ENCODE measurements at regions not wholly inside any gene's neighbourhood (a gene's known extent, or its start where the extent isn't known, plus 50 kb on each side); places are given as distances from the start of the nearest gene placed in this dataset.

DNA sequence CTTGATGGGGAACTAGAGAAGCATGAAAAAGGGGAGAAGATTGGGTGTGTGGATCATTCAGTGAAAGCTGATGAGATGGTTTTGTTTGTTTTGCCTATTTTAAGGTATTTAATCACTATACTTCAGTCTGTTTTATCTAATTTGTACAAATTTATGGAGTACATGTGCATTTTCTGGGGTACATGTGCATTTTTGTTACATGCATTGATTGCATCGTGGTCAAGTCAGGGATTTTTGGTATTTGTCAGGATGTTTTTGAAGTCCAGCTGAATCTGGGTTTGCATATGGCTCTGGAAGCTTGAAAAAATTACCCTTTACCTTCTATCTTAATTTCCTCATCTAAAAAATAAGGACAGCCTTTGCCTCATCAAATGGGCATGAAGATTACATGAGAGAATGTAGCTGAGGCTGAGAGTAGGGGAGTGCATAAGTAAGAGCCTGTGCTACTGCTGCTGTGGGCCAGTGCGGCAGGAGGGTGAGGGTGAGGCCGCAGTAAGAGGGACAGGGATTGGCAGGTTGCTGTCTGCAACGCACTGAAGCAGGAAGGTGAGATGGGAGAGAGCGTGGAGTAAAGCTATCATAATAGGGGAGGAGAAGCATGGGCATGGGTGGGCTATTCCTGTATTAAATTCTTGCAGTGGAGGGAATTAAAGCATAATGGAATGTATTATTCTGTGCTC, 139.8 kb downstream of the NPR3 start:
- TF ChIP-seq CTCF (IDR thresholded peaks at IDR 0.05) (no peak), POLR2AphosphoS5 (IDR thresholded peaks at IDR 0.05) (no peak), POLR2A (IDR thresholded peaks at IDR 0.05) (no peak), EP300 (IDR thresholded peaks at IDR 0.05) (no peak)
